GM19035 (cell line): ENCODE measurements at regions not wholly inside any gene's neighbourhood (a gene's known extent, or its start where the extent isn't known, plus 50 kb on each side); places are given as distances from the start of the nearest gene placed in this dataset.
A peak's percentile ranks its signal among the peaks of the same experiment; 100 is the strongest.

Source experiments
- ATAC-seq: cut with Tn5 transposase; IDR thresholded peaks from one replicate; pipeline ENCODE4 v1.9.1; 2021; ENCODE audit not compliant: unreplicated experiment

GRCh38 chr13:73940098-73940497 lies 194.1 kb downstream of the KLF12 start:
- no peak for ATAC-seq

GRCh38 chr13:73939603-73940002 lies 194.6 kb downstream of the KLF12 start:
- ATAC-seq, result no peak

- ATAC-seq, result no peak
Measured at GRCh38 chr13:73939071-73939380, 195.2 kb downstream of the KLF12 start.

- ATAC-seq, result no peak
Measured at GRCh38 chr13:73938372-73939070, 195.7 kb downstream of the KLF12 start.

GRCh38 chr13:73937441-73937840 lies 196.8 kb downstream of the KLF12 start:
- no peak for ATAC-seq

- no peak for ATAC-seq
Measured at GRCh38 chr13:73935991-73936390, 198.2 kb downstream of the KLF12 start.

- no peak for ATAC-seq
Measured at GRCh38 chr13:73934771-73935170, 199.4 kb downstream of the KLF12 start.

- no peak for ATAC-seq
Measured at GRCh38 chr13:73934215-73934641, 200.0 kb downstream of the KLF12 start.

- no peak for ATAC-seq
Measured at GRCh38 chr13:73933795-73934194, 200.4 kb downstream of the KLF12 start.

- no peak for ATAC-seq
Measured at GRCh38 chr13:73932091-73932490, 202.1 kb downstream of the KLF12 start.

GRCh38 chr13:73929287-73929932 lies 204.8 kb downstream of the KLF12 start:
- ATAC-seq, result no peak

GRCh38 chr13:73924607-73925006 lies 209.6 kb downstream of the KLF12 start:
- ATAC-seq, result peak; percentile 84

- ATAC-seq, result no peak
Measured at GRCh38 chr13:73922493-73923393, 211.5 kb downstream of the KLF12 start.

GRCh38 chr13:73918691-73919090 lies 215.5 kb downstream of the KLF12 start:
- ATAC-seq, result no peak

- no peak for ATAC-seq
Measured at GRCh38 chr13:73913751-73914518, 220.3 kb downstream of the KLF12 start.

- ATAC-seq, result peak; percentile 66
Measured at GRCh38 chr13:73913079-73913740, 221.0 kb downstream of the KLF12 start.

- ATAC-seq, result no peak
Measured at GRCh38 chr13:73911361-73911760, 222.8 kb downstream of the KLF12 start.

GRCh38 chr13:73910733-73911132 lies 223.5 kb downstream of the KLF12 start:
- ATAC-seq, result no peak

GRCh38 chr13:73908809-73909208 lies 225.4 kb downstream of the KLF12 start:
- no peak for ATAC-seq

GRCh38 chr13:73904625-73905024 lies 229.6 kb downstream of the KLF12 start:
- ATAC-seq, result no peak

GRCh38 chr13:73903561-73903960 lies 230.6 kb downstream of the KLF12 start:
- no peak for ATAC-seq
